KOPT-K1 (cell line): ENCODE measurements at regions not wholly inside any gene's neighbourhood (a gene's known extent, or its start where the extent isn't known, plus 50 kb on each side); places are given as distances from the start of the nearest gene placed in this dataset.

Experiments used
- H3K27ac ChIP-seq: fragments of 200-600 bp; sonication (generic); 2 replicates; pipeline ENCODE4 v1.5.1; 2016; ENCODE audit warnings: antibody characterized with exemption, mild to moderate bottlenecking, low read depth, low read length; ENCODE audit not compliant: poor library complexity, severe bottlenecking
- H3K36me3 ChIP-seq: fragments of 200-600 bp; sonication (generic); 2 replicates; pipeline ENCODE4 v1.5.1; 2017; ENCODE audit warnings: antibody characterized with exemption, mild to moderate bottlenecking, low read length, moderate library complexity; ENCODE audit not compliant: insufficient read depth
- H3K9me3 ChIP-seq: fragments of 200-600 bp; sonication (generic); 2 replicates; pipeline ENCODE4 v1.5.1; 2017; ENCODE audit warnings: antibody characterized with exemption, low read length, mild to moderate bottlenecking; ENCODE audit not compliant: insufficient read depth, poor library complexity, severe bottlenecking

DNA sequence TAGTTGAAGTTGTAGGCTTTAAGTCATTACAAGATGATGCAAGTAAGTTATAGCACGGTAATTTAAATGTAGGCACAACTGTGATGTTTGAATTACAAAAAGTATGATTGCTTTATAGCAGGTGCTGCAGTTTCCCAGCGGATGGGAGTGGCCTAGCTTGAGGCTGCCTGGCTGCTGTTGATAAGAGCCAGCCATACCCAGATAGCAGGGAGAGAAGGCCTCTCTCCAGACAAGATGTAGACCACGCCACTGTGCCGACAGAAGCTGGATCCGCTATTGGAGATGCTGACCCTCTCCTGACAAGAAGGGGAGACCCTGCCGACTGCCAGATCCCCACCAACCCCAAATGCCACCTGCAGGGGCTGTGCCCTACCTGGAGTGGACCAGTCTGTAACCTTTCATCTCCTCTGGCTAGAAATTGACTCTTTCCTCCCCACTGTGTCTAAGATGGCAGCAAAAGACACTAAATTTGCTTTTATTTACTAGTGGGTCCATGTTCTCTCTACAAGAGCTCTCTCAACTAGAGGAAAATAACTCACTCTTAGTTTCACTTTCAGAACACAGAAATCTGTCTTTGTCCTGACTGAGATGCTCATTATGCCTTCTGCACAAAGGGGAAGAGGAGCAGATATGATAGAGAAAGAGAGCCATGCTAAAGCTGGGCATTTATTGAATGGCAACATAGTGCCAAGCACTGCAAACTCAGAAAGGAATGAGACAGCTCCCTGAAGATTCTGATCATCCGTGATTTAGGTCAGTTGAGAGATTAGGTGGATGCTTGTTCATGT is 127.9 kb downstream of the URB2 start:
- no peaks in the 10 kb centered on the region for H3K36me3 ChIP-seq
- H3K27ac ChIP-seq, result peak overlapping the region; percentile 89
- no peaks in the 10 kb centered on the region for H3K9me3 ChIP-seq

DNA sequence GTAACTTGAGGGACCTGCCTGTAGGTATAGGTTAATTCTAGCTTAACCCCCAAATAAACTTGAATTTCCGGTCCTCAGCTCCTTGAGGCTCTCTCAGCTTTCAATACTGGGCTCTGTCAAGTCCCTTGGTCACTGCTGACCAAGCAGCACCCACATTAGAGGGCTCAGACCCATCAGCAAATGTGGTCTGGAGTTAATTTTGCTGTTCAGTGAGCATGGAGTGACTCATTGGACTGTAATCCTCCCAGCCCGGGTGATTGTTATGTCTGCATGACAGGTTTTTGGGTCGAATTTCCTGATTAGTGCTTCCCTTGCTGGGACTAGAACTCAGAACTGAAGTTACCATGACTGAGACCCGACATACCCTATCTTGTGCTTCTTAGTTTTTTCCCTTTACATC is 130.6 kb downstream of the URB2 start:
- Histone ChIP-seq H3K27ac (no peak overlapping the region), H3K9me3 (no peaks in the 10 kb centered on the region)

DNA sequence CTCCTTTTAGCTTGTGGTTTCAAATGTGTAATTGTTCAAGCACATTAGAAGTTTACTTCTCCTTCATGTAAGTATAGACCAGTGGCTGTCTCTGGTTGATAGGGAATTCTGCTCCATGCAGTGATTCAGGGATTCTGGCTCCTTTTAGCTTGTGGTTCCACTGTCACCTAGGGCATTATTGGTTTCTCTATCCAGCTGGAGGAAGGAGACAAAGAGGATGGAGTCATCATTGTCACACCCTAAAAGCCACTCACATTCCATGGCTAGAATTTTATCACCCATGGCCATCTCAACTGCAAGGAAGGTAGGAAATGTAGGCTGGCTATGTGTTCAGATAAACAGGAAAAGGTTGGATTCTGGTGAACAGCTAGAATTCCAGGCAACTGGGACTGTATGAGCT is 131.2 kb downstream of the URB2 start:
- Histone ChIP-seq H3K9me3 (no peaks in the 10 kb centered on the region), H3K36me3 (no peaks in the 10 kb centered on the region), H3K27ac (no peak overlapping the region)

More for the DNA sequence above, 130.6 kb downstream of the URB2 start:
- H3K36me3 ChIP-seq, result no peaks in the 10 kb centered on the region

DNA sequence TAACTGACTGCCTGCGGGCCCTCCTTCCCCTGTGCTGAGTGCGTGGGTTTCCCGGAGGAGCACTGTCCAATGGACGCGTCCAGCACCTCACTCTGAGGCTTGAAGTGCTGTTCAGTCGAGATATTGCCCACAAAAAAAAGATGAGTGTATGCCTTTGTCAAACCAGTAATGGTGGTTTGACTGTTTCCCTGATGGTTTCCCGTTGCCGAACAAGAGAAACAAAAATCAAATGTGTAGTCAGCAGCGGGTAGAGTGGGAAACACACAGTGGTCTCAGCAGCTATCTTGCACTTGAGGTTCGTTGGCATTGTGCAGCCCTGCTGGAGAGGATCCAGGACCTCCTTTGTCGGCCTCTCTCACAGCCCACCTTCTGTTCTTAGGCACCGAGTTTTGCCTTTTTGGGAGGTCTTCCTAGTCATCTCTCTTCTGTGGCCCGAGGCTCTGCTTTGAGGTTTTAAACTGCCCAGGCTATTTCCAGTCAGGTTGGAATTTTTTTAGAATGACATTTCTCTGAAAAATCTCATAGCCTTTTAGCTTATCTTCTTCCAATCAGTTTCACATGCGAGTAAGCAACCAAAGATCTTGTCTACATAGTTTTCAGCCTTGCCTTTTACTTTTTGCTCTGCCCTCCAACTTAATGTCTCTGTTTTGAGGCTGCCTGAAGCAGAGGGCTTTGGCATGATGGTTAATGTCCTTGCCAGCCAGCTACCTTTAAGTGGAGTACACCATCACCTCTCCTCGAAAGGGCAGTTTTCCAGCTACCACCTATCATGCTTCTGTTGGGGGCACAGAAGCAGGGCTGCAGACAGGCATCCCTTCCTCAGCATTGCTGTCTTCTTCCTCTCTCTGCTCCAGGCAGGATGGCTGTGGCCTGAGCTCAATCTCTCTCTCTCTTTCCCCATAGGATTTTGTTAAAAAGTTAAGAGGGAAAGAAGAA is 132.3 kb downstream of the URB2 start:
- H3K36me3 ChIP-seq, result no peaks in the 10 kb centered on the region
- H3K9me3 ChIP-seq, result no peaks in the 10 kb centered on the region
- H3K27ac ChIP-seq, result peak overlapping the region; percentile 5

DNA sequence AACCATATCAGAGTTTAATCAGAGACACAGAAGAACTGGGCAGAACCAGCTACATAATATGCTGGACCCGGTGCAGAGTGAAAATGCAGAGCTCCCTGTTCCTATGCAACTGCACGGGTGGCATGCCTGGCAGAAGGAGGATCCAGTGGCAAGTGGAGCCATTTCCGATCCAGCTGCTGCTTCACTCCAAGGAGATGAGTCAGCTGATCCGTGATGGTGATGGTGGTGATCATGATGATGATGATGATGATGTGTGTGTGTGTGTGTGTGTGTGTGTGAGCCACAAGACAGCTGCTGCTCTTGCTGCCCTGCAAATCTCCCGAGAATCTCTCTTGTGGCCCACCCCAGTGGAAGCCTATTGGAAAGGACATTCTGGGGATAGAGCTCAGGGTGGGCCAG is 133.0 kb downstream of the URB2 start:
- Histone ChIP-seq H3K36me3 (no peaks in the 10 kb centered on the region), H3K27ac (no peak overlapping the region), H3K9me3 (no peaks in the 10 kb centered on the region)

DNA sequence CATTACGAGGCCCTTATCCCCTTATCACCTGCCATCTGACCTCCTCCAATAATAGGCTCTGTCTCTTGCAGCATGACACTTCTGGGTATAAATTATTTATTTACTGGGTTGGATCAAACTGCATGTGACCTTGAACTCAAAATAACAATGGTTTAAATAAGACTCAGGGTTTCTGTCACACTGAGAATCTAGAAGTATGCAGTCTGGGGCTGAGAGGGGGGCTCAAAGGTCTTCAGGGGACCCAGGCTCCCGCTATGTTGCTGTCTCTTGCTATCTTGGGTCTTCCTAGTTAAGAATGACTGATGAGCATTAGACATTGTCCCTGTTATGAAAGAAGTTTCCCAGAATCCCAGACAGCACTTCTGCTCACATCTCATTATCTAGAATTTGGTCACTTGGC is 133.5 kb downstream of the URB2 start:
- Histone ChIP-seq H3K36me3 (no peaks in the 10 kb centered on the region), H3K27ac (no peak overlapping the region)

DNA sequence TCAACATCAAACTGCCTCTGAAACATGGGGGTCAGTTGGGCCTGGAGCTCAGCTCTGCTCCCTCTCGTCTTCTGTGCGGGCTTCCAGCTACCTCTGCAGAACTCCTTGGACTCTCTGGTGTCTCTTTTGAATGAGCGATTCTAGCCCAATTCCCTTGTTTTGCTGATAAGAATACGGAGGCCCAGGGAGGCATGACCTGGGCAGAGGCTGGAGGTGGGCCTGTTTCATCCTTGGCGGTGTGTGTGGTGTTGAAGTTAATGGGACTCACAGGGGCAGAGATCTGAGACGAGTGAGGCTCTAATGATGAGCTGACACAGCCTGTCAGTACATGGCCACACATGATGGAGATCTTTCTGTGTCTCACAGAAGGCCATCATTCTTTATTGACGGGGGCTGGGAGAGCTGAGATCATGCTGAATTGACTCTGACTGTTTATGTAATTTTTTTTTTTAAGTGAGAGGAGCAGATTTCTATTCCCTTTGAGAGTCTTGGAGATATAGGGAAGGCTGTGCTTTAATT is 134.5 kb downstream of the URB2 start:
- H3K36me3 ChIP-seq, result no peaks in the 10 kb centered on the region
- H3K27ac ChIP-seq, result no peak overlapping the region
- H3K9me3 ChIP-seq, result no peaks in the 10 kb centered on the region

More for the DNA sequence above, 133.5 kb downstream of the URB2 start:
- no peaks in the 10 kb centered on the region for H3K9me3 ChIP-seq

DNA sequence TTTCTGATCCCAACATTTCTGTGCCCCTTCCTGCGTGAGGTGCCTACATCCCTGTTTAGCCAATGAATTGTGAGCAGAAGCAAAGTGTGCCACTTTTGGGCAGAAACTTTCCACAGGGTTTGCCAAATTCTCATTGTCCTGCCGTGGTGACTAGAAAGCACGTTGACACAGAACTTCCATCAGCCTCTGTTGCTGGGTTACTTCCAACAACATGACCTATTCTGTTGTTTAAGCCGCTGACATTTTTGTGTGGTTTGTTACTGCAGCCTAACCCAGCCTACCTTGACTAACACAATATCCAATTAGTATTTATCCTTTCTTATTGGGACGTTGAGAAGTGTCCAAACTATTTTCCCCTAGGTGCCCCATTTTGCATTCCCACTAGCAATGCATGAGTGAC is 136.8 kb downstream of the URB2 start:
- Histone ChIP-seq H3K36me3 (no peaks in the 10 kb centered on the region), H3K27ac (no peak overlapping the region), H3K9me3 (no peaks in the 10 kb centered on the region)

DNA sequence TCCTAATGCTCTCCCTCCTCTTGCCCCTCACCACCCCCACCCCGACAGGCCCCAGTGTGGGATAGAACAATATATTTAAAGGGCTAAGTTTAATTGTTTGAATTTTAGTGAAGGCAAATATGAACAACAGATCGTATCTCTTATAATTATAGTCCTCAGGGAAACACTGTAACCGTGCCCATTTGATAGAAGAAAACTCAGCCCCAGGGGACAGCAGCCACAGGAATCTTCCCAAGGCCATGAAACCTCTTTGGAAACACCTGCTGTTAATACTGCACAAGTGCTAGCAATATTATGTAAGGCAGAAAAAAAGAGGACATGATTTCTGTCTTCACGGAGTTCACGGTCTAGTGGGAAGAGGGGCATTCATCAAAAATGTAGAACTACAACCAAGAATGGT is 142.2 kb downstream of the URB2 start:
- Histone ChIP-seq H3K36me3 (no peaks in the 10 kb centered on the region), H3K27ac (no peak overlapping the region), H3K9me3 (no peaks in the 10 kb centered on the region)

DNA sequence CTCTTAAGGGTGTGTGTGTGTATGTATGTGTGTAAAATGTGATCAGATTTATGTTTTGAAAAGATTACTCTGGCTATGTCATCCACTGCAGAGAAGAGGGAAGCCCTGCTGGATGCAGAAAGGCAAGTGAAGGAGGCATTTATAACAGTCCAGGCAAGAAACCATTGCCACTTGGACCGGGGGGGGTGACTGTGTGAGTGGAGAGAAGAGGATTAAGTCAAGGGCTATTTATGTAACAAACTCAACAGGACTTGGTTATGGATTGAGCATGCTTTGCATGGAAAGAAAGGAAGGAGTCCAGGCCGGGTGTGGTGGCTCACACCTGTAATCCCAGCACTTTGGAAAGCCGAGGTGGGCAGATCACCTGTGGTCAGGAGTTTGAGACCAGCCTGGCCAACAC is 143.0 kb downstream of the URB2 start:
- Histone ChIP-seq H3K27ac (no peak overlapping the region), H3K36me3 (no peaks in the 10 kb centered on the region), H3K9me3 (no peaks in the 10 kb centered on the region)

DNA sequence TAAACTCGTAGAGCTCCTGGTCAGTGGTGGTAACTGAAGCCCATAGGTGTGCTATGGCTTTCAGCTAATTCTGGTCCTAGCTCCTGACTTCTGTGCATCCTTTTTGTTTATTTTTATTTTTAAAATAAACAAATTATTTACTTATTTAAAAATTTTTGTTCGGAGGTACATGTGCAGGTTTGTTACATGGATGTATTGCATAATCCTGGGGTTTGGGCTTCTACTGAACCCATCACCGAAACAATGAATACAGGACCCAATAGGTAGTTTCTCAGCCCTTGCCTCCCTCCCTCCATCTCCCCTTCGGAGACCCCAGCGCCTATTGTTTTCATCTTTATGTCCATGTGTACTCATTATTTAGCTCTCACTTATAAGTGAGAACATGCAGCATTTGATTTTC is 143.8 kb downstream of the URB2 start:
- H3K9me3 ChIP-seq, result no peaks in the 10 kb centered on the region
- no peak overlapping the region for H3K27ac ChIP-seq
- no peaks in the 10 kb centered on the region for H3K36me3 ChIP-seq

DNA sequence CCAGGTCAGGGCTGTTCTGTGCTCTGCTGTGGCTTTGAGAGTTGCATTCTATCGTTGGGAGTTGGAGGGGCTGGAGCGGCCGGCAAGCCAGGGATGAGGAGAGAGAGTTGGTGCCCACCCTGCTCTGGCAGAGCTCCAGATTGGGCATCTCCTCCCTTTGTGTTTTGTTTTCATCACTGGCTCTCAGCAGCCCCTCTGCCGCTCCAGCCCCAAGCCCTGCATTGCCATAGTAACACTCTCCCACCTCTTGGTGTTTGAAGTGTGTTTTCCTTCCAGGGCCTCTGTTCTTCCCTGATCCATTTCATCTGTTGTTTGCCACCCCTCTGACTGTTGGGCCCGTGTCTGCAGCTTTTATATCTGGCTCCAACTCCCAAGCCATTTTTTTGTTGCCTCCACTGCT is 152.7 kb downstream of the URB2 start:
- Histone ChIP-seq H3K27ac (no peak overlapping the region), H3K9me3 (peaks cover 4% of the 10 kb centered on the region), H3K36me3 (no peaks in the 10 kb centered on the region)

DNA sequence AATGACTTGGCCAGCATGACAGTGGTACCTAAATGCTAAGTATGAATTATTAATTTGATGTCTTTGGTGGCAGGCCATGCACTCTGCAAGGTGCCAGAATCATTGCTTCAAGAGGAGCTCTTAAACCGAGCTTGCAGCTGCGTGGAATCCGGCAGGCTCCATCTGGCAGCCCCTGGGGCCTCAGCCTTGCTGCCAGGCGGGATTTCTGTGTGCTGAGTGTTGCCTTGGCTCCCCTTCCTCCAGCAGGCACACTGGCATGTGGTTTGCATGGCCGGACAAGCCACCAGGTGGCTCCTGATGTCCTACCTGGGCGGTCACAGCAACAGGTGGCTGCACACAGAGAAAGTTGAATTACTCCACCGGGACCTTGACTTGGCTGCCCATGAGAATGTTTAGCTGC is 155.4 kb downstream of the URB2 start:
- H3K27ac ChIP-seq, result no peak overlapping the region
- no peaks in the 10 kb centered on the region for H3K36me3 ChIP-seq
- H3K9me3 ChIP-seq, result peaks cover 4% of the 10 kb centered on the region

DNA sequence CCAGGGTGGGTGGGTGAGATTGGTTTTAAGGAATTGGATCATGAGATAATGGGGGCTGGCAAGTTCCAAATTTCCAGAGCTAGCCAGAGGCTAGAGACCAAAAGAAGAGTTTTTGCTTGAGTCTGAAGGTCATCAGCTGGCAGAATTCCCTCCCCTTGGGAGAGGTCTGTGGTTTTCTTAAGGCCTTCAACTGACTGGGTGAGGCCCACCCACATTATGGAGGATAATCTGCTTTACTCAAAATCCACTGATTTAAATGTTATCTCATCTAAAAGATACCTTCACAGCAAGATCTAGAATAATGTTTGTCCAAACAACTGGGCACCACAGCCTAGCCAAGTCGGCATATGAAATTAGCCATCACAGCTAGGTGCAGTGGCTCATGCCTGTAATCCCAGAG is 156.4 kb downstream of the URB2 start:
- H3K9me3 ChIP-seq, result no peaks in the 10 kb centered on the region
- H3K36me3 ChIP-seq, result no peaks in the 10 kb centered on the region
- H3K27ac ChIP-seq, result no peak overlapping the region

DNA sequence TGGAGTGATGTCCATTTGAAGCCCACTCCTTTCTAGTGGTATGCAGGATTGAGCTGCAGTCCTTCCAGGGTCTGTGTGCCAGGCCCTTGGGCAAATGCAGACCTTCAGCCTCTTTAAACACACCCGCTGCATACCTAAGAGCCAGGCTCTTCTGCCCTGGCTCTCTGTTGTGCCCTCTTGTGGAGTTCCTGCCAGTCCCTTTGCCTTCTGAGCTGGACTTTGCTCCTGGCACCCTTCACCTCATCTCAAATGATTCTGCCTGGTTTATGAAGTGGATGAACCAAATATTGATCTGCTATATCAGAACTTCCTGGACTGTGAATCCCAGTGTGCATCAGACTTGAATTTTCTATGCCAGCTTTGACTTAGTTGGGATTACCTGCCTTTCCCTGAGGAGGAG is 158.8 kb downstream of the URB2 start:
- Histone ChIP-seq H3K9me3 (no peaks in the 10 kb centered on the region), H3K27ac (no peak overlapping the region), H3K36me3 (no peaks in the 10 kb centered on the region)
